ENCODE measurements at regions not wholly inside any gene's neighbourhood (a gene's known extent, or its start where the extent isn't known, plus 50 kb on each side); places are given as distances from the start of the nearest gene placed in this dataset.

DNA sequence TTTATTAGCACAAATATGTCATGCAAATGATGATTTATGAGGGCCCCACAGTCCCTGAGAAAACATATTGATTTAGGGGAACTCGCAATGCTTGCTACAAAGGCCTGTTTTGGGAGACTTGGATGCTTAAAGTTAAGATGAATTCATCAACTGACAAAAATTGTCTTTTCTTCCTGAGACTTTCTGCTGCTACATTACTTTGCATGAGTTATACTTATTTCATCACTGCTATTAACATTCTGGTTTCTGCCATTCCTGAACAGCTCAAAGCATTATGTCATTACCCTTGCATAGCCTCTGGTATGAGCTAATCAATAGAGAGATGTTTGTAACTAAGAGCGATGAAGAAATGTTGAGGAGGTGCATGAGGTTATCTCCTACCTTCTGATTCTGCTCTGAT lies 74.4 kb downstream of the SOX11 start:
- TF ChIP-seq, protein P1, sequence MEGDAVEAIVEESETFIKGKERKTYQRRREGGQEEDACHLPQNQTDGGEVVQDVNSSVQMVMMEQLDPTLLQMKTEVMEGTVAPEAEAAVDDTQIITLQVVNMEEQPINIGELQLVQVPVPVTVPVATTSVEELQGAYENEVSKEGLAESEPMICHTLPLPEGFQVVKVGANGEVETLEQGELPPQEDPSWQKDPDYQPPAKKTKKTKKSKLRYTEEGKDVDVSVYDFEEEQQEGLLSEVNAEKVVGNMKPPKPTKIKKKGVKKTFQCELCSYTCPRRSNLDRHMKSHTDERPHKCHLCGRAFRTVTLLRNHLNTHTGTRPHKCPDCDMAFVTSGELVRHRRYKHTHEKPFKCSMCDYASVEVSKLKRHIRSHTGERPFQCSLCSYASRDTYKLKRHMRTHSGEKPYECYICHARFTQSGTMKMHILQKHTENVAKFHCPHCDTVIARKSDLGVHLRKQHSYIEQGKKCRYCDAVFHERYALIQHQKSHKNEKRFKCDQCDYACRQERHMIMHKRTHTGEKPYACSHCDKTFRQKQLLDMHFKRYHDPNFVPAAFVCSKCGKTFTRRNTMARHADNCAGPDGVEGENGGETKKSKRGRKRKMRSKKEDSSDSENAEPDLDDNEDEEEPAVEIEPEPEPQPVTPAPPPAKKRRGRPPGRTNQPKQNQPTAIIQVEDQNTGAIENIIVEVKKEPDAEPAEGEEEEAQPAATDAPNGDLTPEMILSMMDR (IDR thresholded peaks at IDR 0.05; ENCODE audit: borderline replicate concordance, insufficient read depth, low read depth, low read length): no peak
- no peak overlapping the region for H3K4me3 ChIP-seq (ENCODE audit: low read depth, low read length)

DNA sequence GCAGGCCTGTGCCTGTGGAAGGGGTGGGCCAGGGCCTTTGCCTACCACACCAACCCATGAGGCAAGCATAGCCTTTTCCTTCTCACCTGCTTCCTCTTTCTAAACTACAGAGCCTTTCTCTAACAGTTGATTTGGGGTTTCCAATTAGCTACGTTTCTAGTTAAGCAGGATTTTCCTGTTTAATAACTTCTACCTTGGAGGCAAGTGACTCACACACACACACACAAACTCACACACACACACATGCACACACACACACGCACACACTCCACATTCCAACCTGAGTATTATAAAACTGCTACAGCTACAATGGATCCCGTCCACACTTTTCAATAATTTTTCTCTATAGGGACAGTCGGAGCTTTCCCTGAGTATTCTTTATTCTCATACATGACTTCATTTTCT lies 84.9 kb downstream of the SOX11 start:
- TF ChIP-seq, protein P1 (IDR thresholded peaks at IDR 0.05; ENCODE audit: borderline replicate concordance, insufficient read depth, low read depth, low read length): no peak
- H3K4me3 ChIP-seq (ENCODE audit: low read depth, low read length): no peak overlapping the region

DNA sequence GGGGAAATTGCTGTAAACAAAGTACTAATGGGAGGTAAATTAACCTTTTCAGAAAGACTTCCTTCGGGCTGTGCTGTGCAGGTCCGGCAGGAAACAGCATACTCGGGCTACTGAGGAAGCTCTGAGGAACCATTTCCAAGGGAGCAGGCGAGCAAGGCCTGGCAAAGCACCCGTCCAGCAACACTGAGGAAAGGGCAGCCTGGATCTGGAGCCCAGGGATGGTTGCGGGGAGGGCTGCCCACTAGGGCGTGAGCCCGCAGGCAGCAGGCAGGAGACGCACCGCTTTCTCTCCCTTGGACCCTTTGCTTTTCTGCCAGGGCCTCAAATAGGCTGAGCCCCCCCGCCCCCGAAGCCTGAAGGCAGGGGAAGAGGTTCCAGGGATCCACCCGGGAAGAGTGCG lies 89.5 kb downstream of the SOX11 start:
- H3K4me3 ChIP-seq (ENCODE audit: low read depth, low read length): no peak overlapping the region
- TF ChIP-seq, protein P1 (IDR thresholded peaks at IDR 0.05; ENCODE audit: borderline replicate concordance, insufficient read depth, low read depth, low read length): no peak

DNA sequence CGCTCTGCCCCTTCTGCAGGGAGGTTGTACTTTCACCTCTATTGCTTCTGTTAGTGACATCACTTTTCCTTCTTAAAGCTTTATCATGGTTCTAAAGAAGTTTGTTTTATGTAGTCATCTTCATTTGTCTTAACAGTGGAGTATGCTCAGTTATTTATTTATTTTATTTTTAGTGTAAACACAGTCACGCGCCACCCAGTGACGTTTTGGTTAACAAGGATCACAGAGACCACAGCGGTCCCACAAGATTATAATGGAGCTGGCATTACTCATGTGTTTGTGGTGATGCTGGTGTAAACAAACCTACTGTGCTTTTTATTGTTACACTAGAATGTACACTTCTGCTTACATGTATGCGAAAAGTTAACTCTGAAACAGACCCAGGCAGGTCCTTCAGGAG lies 89.9 kb downstream of the SOX11 start:
- no peak overlapping the region for H3K4me3 ChIP-seq (ENCODE audit: low read depth, low read length)

DNA sequence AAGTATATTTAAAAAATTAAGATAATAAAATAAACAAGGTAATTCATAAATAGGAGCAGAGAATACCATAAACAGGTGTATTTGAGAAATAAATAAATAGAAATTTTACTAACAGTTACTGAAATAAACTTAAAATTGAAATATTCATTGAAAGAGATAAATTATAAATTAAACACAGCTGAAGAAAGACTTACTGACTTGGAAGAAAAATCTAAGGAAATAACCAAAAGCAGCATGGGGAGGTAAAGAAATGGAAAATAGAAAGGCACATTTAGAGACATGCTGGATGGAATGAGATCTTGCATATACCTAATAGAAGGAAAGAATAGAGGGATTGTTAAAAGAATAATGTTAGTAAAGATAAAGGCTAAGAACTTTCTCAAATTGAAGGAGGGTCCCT lies 96.3 kb downstream of the SOX11 start:
- H3K4me3 ChIP-seq (ENCODE audit: low read depth, low read length): no peak overlapping the region

More for the DNA sequence above, 89.9 kb downstream of the SOX11 start:
- TF ChIP-seq, protein P1 (IDR thresholded peaks at IDR 0.05; ENCODE audit: borderline replicate concordance, insufficient read depth, low read depth, low read length): no peak

DNA sequence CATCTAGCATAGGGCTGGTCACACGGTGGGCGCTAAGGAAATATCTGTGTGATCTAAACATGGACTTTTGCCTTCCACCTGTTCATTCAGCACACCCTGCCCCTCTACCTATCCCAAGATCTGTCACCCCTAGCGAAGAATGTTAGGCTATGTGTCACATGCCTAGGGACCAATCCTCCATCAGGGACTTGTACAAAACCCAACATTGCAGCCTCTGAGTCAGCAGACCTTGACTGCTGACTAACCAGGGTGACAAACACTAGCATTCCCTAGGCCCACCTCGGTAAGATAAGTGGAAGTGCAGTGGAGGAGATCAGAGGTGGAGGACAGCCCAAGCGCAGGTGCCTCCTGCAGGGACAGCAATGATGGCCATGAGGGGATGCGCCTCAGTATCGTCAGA lies 99.2 kb downstream of the SOX11 start:
- H3K4me3 ChIP-seq (ENCODE audit: low read depth, low read length): no peak overlapping the region
- TF ChIP-seq, protein P1 (IDR thresholded peaks at IDR 0.05; ENCODE audit: borderline replicate concordance, insufficient read depth, low read depth, low read length): no peak

More for the DNA sequence above, 96.3 kb downstream of the SOX11 start:
- TF ChIP-seq, protein P1 (IDR thresholded peaks at IDR 0.05; ENCODE audit: borderline replicate concordance, insufficient read depth, low read depth, low read length): no peak

DNA sequence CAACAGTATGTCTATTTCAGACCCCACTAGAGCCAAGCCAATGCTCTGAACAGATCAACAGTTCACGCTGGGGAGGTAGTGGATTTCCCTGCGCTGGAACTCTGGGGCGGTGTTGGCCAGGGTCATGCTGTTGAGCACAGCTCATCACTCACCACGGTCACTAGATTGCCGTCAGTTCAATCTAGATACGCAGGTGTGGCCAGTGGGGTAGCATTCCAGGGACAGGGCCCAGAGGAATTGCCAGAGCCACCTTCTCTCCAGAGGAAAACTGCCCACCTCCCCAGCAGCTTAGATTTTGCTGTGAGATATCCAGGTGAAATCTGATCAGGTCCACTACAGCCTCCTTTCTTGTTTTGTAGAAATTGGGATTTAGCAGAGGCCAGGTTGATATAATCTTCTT lies 101.8 kb downstream of the SOX11 start:
- no peak overlapping the region for H3K4me3 ChIP-seq (ENCODE audit: low read depth, low read length)
- TF ChIP-seq, protein P1 (IDR thresholded peaks at IDR 0.05; ENCODE audit: borderline replicate concordance, insufficient read depth, low read depth, low read length): no peak

Measured in GM12875 (cell line).